DOHH2 (cell line): ENCODE measurements at regions not wholly inside any gene's neighbourhood (a gene's known extent, or its start where the extent isn't known, plus 50 kb on each side); places are given as distances from the start of the nearest gene placed in this dataset.

Experiments
- H3F3A ChIP-seq: fragments of 200-600 bp; sonication (generic), shearing (Covaris generic); 2 replicates; pipeline ENCODE4 v1.6.0; 2016; ENCODE audit warnings: antibody characterized with exemption, mild to moderate bottlenecking; ENCODE audit not compliant: control insufficient read depth, insufficient read depth
- H3K27ac ChIP-seq: fragments of 200-600 bp; sonication (generic); 2 replicates; pipeline ENCODE4 v1.5.1; 2014; ENCODE audit warnings: low read depth, mild to moderate bottlenecking, low read length, moderate library complexity
- H3K27me3 ChIP-seq: fragments of 200-600 bp; sonication (generic); 2 replicates; pipeline ENCODE4 v1.6.1; 2014; ENCODE audit warnings: mild to moderate bottlenecking, low read length, mixed read lengths; ENCODE audit not compliant: control insufficient read depth
- H3K36me3 ChIP-seq: fragments of 200-600 bp; sonication (generic); 2 replicates; pipeline ENCODE4 v1.6.1; 2014; ENCODE audit warnings: mild to moderate bottlenecking, low read length, moderate library complexity, mixed read lengths; ENCODE audit not compliant: control insufficient read depth
- H3K4me1 ChIP-seq: fragments of 200-600 bp; sonication (generic); 2 replicates; pipeline ENCODE4 v1.6.1; 2014; ENCODE audit warnings: mild to moderate bottlenecking, low read length, mixed read lengths; ENCODE audit not compliant: control insufficient read depth
- H3K4me2 ChIP-seq: fragments of 200-600 bp; sonication (generic); 2 replicates; pipeline ENCODE4 v1.6.0; 2014; ENCODE audit warnings: mild to moderate bottlenecking, low read length, moderate library complexity
- H3K4me3 ChIP-seq: fragments of 200-600 bp; sonication (generic); 2 replicates; pipeline ENCODE4 v1.5.1; 2014; ENCODE audit warnings: mild to moderate bottlenecking, low read length, mixed read lengths
- H3K79me2 ChIP-seq: fragments of 200-600 bp; sonication (generic); 2 replicates; pipeline ENCODE4 v1.6.1; 2014; ENCODE audit warnings: mild to moderate bottlenecking, low read length, mixed read lengths; ENCODE audit not compliant: control insufficient read depth
- H3K9me2 ChIP-seq: fragments of 200-600 bp; sonication (generic); replicated peaks from 2 replicates; pipeline ENCODE4 v1.6.1; 2014; ENCODE audit warnings: mild to moderate bottlenecking, low read length, mixed read lengths; ENCODE audit not compliant: control insufficient read depth
- H3K9me3 ChIP-seq: fragments of 200-600 bp; sonication (generic); 2 replicates; pipeline ENCODE4 v1.6.1; 2014; ENCODE audit warnings: antibody characterized with exemption, low read length, mixed read lengths; ENCODE audit not compliant: control insufficient read depth, insufficient read depth
- H4K20me1 ChIP-seq: fragments of 200-600 bp; sonication (generic); 2 replicates; pipeline ENCODE4 v1.6.0; 2014; ENCODE audit warnings: low read depth, mild to moderate bottlenecking, antibody characterized with exemption, low read length, moderate library complexity; ENCODE audit not compliant: control insufficient read depth, insufficient read depth
- EZH2phosphoT487 ChIP-seq: fragments of 200-600 bp; sonication (generic); IDR thresholded peaks from 2 replicates; pipeline ENCODE4 v1.6.1; 2017; ENCODE audit warnings: borderline replicate concordance, mild to moderate bottlenecking, antibody characterized with exemption, low read length, moderate library complexity, mixed read lengths
- TF ChIP-seq, protein P1 (sequence below): fragments of 200-600 bp; sonication (generic); IDR thresholded peaks from one replicate; pipeline ENCODE4 v1.5.1; 2014; ENCODE audit warnings: antibody characterized with exemption, mild to moderate bottlenecking, low read depth, low read length; ENCODE audit not compliant: poor library complexity, severe bottlenecking

- no peak for TF ChIP-seq EZH2phosphoT487
- TF ChIP-seq, protein P1, sequence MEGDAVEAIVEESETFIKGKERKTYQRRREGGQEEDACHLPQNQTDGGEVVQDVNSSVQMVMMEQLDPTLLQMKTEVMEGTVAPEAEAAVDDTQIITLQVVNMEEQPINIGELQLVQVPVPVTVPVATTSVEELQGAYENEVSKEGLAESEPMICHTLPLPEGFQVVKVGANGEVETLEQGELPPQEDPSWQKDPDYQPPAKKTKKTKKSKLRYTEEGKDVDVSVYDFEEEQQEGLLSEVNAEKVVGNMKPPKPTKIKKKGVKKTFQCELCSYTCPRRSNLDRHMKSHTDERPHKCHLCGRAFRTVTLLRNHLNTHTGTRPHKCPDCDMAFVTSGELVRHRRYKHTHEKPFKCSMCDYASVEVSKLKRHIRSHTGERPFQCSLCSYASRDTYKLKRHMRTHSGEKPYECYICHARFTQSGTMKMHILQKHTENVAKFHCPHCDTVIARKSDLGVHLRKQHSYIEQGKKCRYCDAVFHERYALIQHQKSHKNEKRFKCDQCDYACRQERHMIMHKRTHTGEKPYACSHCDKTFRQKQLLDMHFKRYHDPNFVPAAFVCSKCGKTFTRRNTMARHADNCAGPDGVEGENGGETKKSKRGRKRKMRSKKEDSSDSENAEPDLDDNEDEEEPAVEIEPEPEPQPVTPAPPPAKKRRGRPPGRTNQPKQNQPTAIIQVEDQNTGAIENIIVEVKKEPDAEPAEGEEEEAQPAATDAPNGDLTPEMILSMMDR: no peak
- H3K9me2 ChIP-seq: no peaks in the 10 kb centered on the region
Observed at GRCh38 chr4:114211556-114211955, 232.1 kb upstream of the ARSJ start.

DNA sequence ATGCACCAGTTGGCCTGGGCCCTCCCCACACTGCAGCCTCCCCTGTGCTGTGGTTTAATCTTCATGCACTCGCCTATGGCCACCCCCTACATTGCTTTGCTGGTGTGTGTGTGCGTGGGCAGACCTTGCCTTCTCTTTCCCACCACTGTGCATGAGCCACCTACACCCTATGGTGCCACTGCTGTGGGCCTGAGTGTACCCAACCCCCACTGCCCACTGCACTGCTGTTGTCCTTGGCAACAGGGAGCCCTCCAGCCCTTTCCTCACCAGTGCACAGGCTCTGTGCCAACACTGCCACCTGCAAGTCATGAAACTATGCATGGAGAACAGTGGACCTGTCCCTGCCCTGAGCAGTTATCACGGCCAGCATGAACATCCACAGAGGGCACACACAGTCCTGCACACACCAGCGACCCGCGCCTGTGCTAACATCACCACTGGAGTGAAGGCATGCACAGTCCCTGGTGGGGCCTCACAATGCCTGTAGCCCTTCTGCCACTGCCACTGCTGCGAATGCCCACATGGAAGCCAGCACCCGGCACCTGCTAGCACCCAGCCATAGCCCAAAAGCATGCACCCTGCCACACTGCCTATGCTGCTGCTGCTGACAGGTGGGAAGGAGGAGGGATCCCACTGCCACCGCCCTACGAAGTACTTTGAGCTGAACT lies 237.8 kb upstream of the ARSJ start:
- Histone ChIP-seq H3K4me2 (no peak overlapping the region), H3K27ac (no peak overlapping the region), H3K27me3 (no peaks in the 10 kb centered on the region), H4K20me1 (no peaks in the 10 kb centered on the region), H3K9me2 (no peaks in the 10 kb centered on the region), H3F3A (no peaks in the 10 kb centered on the region), H3K36me3 (no peaks in the 10 kb centered on the region), H3K79me2 (no peaks in the 10 kb centered on the region), H3K4me3 (no peak overlapping the region), H3K9me3 (no peaks in the 10 kb centered on the region), H3K4me1 (no peaks in the 10 kb centered on the region)
- TF ChIP-seq, protein P1: no peak
- no peak for TF ChIP-seq EZH2phosphoT487

More at GRCh38 chr4:114211556-114211955, 232.1 kb upstream of the ARSJ start:
- Histone ChIP-seq H3K36me3 (no peaks in the 10 kb centered on the region), H3K4me2 (no peak overlapping the region), H3K27ac (no peak overlapping the region), H3K4me1 (no peaks in the 10 kb centered on the region), H3K79me2 (no peaks in the 10 kb centered on the region), H3K27me3 (no peaks in the 10 kb centered on the region), H3K4me3 (no peak overlapping the region), H4K20me1 (no peaks in the 10 kb centered on the region), H3F3A (no peaks in the 10 kb centered on the region), H3K9me3 (no peaks in the 10 kb centered on the region)

DNA sequence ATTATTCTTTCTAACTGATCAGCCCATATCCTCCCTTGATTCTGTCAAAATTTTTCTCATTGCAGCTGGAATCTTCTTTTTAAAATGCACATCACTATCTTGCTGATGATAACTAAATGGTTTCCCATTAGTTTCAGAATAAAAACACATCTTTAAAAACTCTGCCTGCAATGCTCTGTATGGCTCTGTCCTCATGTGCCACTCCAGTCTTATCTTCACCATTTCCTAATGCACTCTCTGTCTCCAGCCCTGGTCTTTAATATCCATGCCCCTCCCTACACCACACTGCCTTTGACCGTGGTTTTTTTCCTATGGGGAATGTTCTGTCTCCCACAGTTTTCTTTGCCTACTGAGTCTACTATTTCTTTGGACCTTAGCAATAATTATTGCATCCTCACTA lies 244.1 kb upstream of the ARSJ start:
- Histone ChIP-seq H3K79me2 (no peaks in the 10 kb centered on the region), H3K27me3 (no peaks in the 10 kb centered on the region), H3K27ac (no peak overlapping the region), H3K4me1 (no peaks in the 10 kb centered on the region), H3K4me2 (no peak overlapping the region), H4K20me1 (no peaks in the 10 kb centered on the region), H3K4me3 (no peak overlapping the region), H3F3A (no peaks in the 10 kb centered on the region), H3K36me3 (no peaks in the 10 kb centered on the region), H3K9me2 (no peaks in the 10 kb centered on the region), H3K9me3 (no peaks in the 10 kb centered on the region)
- TF ChIP-seq, protein P1: no peak
- TF ChIP-seq EZH2phosphoT487: no peak
